ENCODE measurements at regions not wholly inside any gene's neighbourhood (a gene's known extent, or its start where the extent isn't known, plus 50 kb on each side); places are given as distances from the start of the nearest gene placed in this dataset.

- no peak for TF ChIP-seq CTCF (IDR thresholded peaks at IDR 0.05; ENCODE audit: control extremely low read depth in 1 of 3, insufficient read depth in 1 of 3, low read depth in 1 of 3, low read length in 3 of 3)
- TF ChIP-seq RBBP5 (IDR thresholded peaks at IDR 0.05; ENCODE audit: borderline replicate concordance, low read depth, low read length) = no peak
- TF ChIP-seq JUN (IDR thresholded peaks at IDR 0.05; ENCODE audit: low read depth, low read length) = no peak
- no peak for TF ChIP-seq CEBPB (IDR thresholded peaks at IDR 0.05; ENCODE audit: low read depth, low read length)
- TF ChIP-seq HDAC2 (IDR thresholded peaks at IDR 0.05; ENCODE audit: borderline replicate concordance in 1 of 2, low read depth in 2 of 2, low read length in 2 of 2) = no peak
- TF ChIP-seq RAD21 (IDR thresholded peaks at IDR 0.05 in 1 of 2, conservative IDR thresholded peaks at IDR 0.05 in 1 of 2; ENCODE audit: low read depth in 2 of 2, low read length in 2 of 2) = no peak
These were observed 391.8 kb downstream of the SAMD5 start (continued) for GRCh38 chr6:147900247-147900830.

Measured in H1 (cell line).